ENCODE measurements at regions not wholly inside any gene's neighbourhood (a gene's known extent, or its start where the extent isn't known, plus 50 kb on each side); places are given as distances from the start of the nearest gene placed in this dataset.

- intact Hi-C loops (cut with micrococcal nuclease) = no loop called here
- Histone ChIP-seq H3K9me3 (replicated peaks; ENCODE audit: control insufficient read depth, insufficient read depth, low read length) (no peaks in the 10 kb centered on the region), H3K9me1 (replicated peaks; ENCODE audit: control insufficient read depth, extremely low read depth, insufficient read depth, low read length) (no peaks in the 10 kb centered on the region), H3K4me3 (replicated peaks in 1 of 3; ENCODE audit: insufficient read depth in 1 of 3, low read depth in 1 of 3, low read length in 3 of 3) (no peak overlapping the region), H3K27me3 (ENCODE audit: control insufficient read depth in 2 of 2, insufficient read depth in 2 of 2, low read length in 2 of 2) (no peaks in the 10 kb centered on the region), H3K27ac (ENCODE audit: insufficient read depth, low read depth, low read length) (no peak overlapping the region), H4K20me1 (replicated peaks; ENCODE audit: control insufficient read depth, extremely low read depth, insufficient read depth, low read length) (no peaks in the 10 kb centered on the region), H3K4me2 (ENCODE audit: insufficient read depth, low read length) (no peak overlapping the region), H2AFZ (ENCODE audit: low read depth, low read length) (no peak overlapping the region), H3K4me1 (ENCODE audit: control insufficient read depth, extremely low read depth, insufficient read depth, low read length) (no peaks in the 10 kb centered on the region), H3K36me3 (ENCODE audit: control insufficient read depth in 2 of 2, extremely low read depth in 1 of 2, insufficient read depth in 2 of 2, low read length in 2 of 2) (no peaks in the 10 kb centered on the region), H3K9ac (replicated peaks; ENCODE audit: extremely low read depth, insufficient read depth, low read length) (no peak overlapping the region), H3K79me2 (ENCODE audit: control insufficient read depth, insufficient read depth, low read length) (no peaks in the 10 kb centered on the region)
- TF ChIP-seq GATA2 (IDR thresholded peaks at IDR 0.05; ENCODE audit: insufficient read depth, insufficient read length, low read depth, low read length) = no peak
- TF ChIP-seq JUN (IDR thresholded peaks at IDR 0.05; ENCODE audit: borderline replicate concordance, insufficient read depth, insufficient read length, low read depth) = no peak
- TF ChIP-seq, protein P1, sequence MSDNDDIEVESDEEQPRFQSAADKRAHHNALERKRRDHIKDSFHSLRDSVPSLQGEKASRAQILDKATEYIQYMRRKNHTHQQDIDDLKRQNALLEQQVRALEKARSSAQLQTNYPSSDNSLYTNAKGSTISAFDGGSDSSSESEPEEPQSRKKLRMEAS (IDR thresholded peaks at IDR 0.05; ENCODE audit: insufficient read depth, insufficient read length) = no peak
- TF ChIP-seq POLR2AphosphoS5 (IDR thresholded peaks at IDR 0.05; ENCODE audit: insufficient read depth, low read depth, low read length) = no peak
- TF ChIP-seq CTCF (IDR thresholded peaks at IDR 0.05; ENCODE audit: extremely low read depth in 1 of 2, insufficient read depth in 1 of 2, low read depth in 1 of 2, low read length in 2 of 2) = no peak
- TF ChIP-seq EZH2 (IDR thresholded peaks at IDR 0.05; ENCODE audit: borderline replicate concordance, low read depth, low read length, severe bottlenecking) = no peak
- no peak for TF ChIP-seq FOS (IDR thresholded peaks at IDR 0.05; ENCODE audit: borderline replicate concordance, insufficient read depth, low read length)
- TF ChIP-seq MYC (IDR thresholded peaks at IDR 0.05; ENCODE audit: low read depth, low read length) = no peak
- no peak for TF ChIP-seq POLR2A (IDR thresholded peaks at IDR 0.05; ENCODE audit: low read depth, low read length)
- ChIA-PET POLR2A (no interaction called here), CTCF (interaction anchor here (1.6 kb wide), 1 partner anchor 708 kb away, joined by 6 read pairs; no protein-coding TSS in a partner anchor)
- dilution Hi-C loops (cut with MboI; ENCODE audit: extremely low pct_ligation_motif_present, low sequenced_read_pairs) = no loop called here
- DNase-seq (ENCODE audit: low read depth, low spot score) (no peak), FAIRE-seq (no peak)
- BruUV-seq (replicated peaks) = no TSS peak
These were observed 177.0 kb downstream of the PDCD6IP start for GRCh38 chr3:33975463-33975862.

All from endothelial cell of umbilical vein (primary cell).